ENCODE measurements at regions not wholly inside any gene's neighbourhood (a gene's known extent, or its start where the extent isn't known, plus 50 kb on each side); places are given as distances from the start of the nearest gene placed in this dataset.
"Not testable (repeated sequence)": the region's sequence is repeated elsewhere in the genome, so short reads cannot be mapped to it uniquely, and the experiment has no call there.

GRCh38 chr16:29193248-29193574 lies 208.4 kb downstream of the LAT start:
- H3K4me3 ChIP-seq (ENCODE audit: low read depth, poor library complexity, severe bottlenecking); intact Hi-C loops (cut with DNase I; ENCODE audit: low total_unique reads): not testable (repeated sequence)
- WGBS, 2 donors: 95 to 96% methylated on average over 14 of the region's 14 CpGs
- peak in 1 of 2 donors; percentile 62 for DNase-seq (ENCODE audit: low spot score in 2 of 2)

GRCh38 chr16:29192329-29193247 lies 207.7 kb downstream of the LAT start:
- 83 to 92% methylated on average over 12 to 16 of the region's 17 CpGs for WGBS, 2 donors
- intact Hi-C loops (cut with DNase I; ENCODE audit: low total_unique reads): no loop called here
- peak in 1 of 2 donors; percentile 78 for DNase-seq (ENCODE audit: low spot score in 2 of 2)
- no peak overlapping the region for H3K4me3 ChIP-seq (ENCODE audit: low read depth, poor library complexity, severe bottlenecking)
- TF ChIP-seq POLR2A (IDR thresholded peaks at IDR 0.05) (no peak), CTCF (IDR thresholded peaks at IDR 0.05) (no peak)

GRCh38 chr16:29191636-29192180 lies 206.9 kb downstream of the LAT start:
- DNase-seq (ENCODE audit: low spot score in 2 of 2): peak in 1 of 2 donors; percentile 61
- intact Hi-C loops (cut with DNase I; ENCODE audit: low total_unique reads); H3K4me3 ChIP-seq (ENCODE audit: low read depth, poor library complexity, severe bottlenecking): not testable (repeated sequence)
- 91 to 95% methylated on average over 8 to 11 of the region's 12 CpGs for WGBS, 2 donors

- DNase-seq (ENCODE audit: low spot score in 2 of 2): peak in 1 of 2 donors; percentile 79
- WGBS, 2 donors: 69 to 76% methylated on average over 14 to 15 of the region's 19 CpGs
- intact Hi-C loops (cut with DNase I; ENCODE audit: low total_unique reads); H3K4me3 ChIP-seq (ENCODE audit: low read depth, poor library complexity, severe bottlenecking): not testable (repeated sequence)
Measured at GRCh38 chr16:29190553-29191431, 205.9 kb downstream of the LAT start.

GRCh38 chr16:29188806-29189205 lies 204.0 kb downstream of the LAT start:
- not testable (repeated sequence) for H3K4me3 ChIP-seq (ENCODE audit: low read depth, poor library complexity, severe bottlenecking)
- peak in 1 of 2 donors; percentile 71 for DNase-seq (ENCODE audit: low spot score in 2 of 2)
- 89 to 96% methylated on average over 8 to 9 of the region's 9 CpGs for WGBS, 2 donors

GRCh38 chr16:29186306-29187220 lies 201.7 kb downstream of the LAT start:
- H3K4me3 ChIP-seq (ENCODE audit: low read depth, poor library complexity, severe bottlenecking); intact Hi-C loops (cut with DNase I; ENCODE audit: low total_unique reads): not testable (repeated sequence)
- 82 to 84% methylated on average over 35 of the region's 35 CpGs for WGBS, 2 donors
- DNase-seq (ENCODE audit: low spot score in 2 of 2): peak in 1 of 2 donors; percentile 75

More at GRCh38 chr16:29188806-29189205, 204.0 kb downstream of the LAT start:
- intact Hi-C loops (cut with DNase I; ENCODE audit: low total_unique reads): not testable (repeated sequence)

- peak in 1 of 2 donors; percentile 54 for DNase-seq (ENCODE audit: low spot score in 2 of 2)
- H3K4me3 ChIP-seq (ENCODE audit: low read depth, poor library complexity, severe bottlenecking); intact Hi-C loops (cut with DNase I; ENCODE audit: low total_unique reads): not testable (repeated sequence)
- WGBS, 2 donors: 84 to 86% methylated on average over 9 of the region's 9 CpGs
Measured at GRCh38 chr16:29185872-29186271, 201.0 kb downstream of the LAT start.

- intact Hi-C loops (cut with DNase I; ENCODE audit: low total_unique reads); H3K4me3 ChIP-seq (ENCODE audit: low read depth, poor library complexity, severe bottlenecking): not testable (repeated sequence)
- peak in 1 of 2 donors; percentile 88 for DNase-seq (ENCODE audit: low spot score in 2 of 2)
- 74 to 79% methylated on average over 32 to 38 of the region's 41 CpGs for WGBS, 2 donors
Measured at GRCh38 chr16:29184738-29185438, 200.0 kb downstream of the LAT start.

- H3K4me3 ChIP-seq (ENCODE audit: low read depth, poor library complexity, severe bottlenecking); intact Hi-C loops (cut with DNase I; ENCODE audit: low total_unique reads); DNase-seq (ENCODE audit: low spot score in 2 of 2): not testable (repeated sequence)
- 76 to 85% methylated on average over 22 to 25 of the region's 25 CpGs for WGBS, 2 donors
Measured at GRCh38 chr16:29182940-29183868, 198.4 kb downstream of the LAT start.
